Activated B cell treated with CpG ODN at 0.5 μM for 24 hours (primary cell): ENCODE measurements at regions not wholly inside any gene's neighbourhood (a gene's known extent, or its start where the extent isn't known, plus 50 kb on each side); places are given as distances from the start of the nearest gene placed in this dataset.

Source experiments
- ATAC-seq: fragments of 200-7000 bp; cut with Tn5 transposase; one replicate; pipeline ENCODE4 v1.10.0; 2021; ENCODE audit warnings: low read depth, mild to moderate bottlenecking, moderate library complexity
- CTCF ChIA-PET: fragments of 350-600 bp; sonication (Branson Sonifier 250); formaldehyde crosslinking; loops from one replicate; lab custom pipeline; 2021; ENCODE audit warnings: antibody characterized with exemption; lab: Charles Lee
- POLR2A ChIA-PET: fragments of 350-600 bp; sonication (Branson Sonifier 250); formaldehyde crosslinking; loops from one replicate; lab custom pipeline; 2021; ENCODE audit warnings: antibody characterized with exemption; lab: Charles Lee
- DNase-seq: peaks from one replicate; pipeline ENCODE4 v3.0.0; 2022
- H3K27ac Mint-ChIP-seq: one replicate; pipeline ENCODE4 v1.8.0; 2020; ENCODE audit warnings: mixed read lengths
- H3K27me3 Mint-ChIP-seq: one replicate; pipeline ENCODE4 v1.8.0; 2021; ENCODE audit warnings: mixed read lengths
- H3K36me3 Mint-ChIP-seq: one replicate; pipeline ENCODE4 v1.8.0; 2021; ENCODE audit warnings: low read depth, mixed read lengths
- H3K4me1 Mint-ChIP-seq: one replicate; pipeline ENCODE4 v1.8.0; 2021; ENCODE audit warnings: mixed read lengths
- H3K4me3 Mint-ChIP-seq: one replicate; pipeline ENCODE4 v1.8.0; 2020; ENCODE audit warnings: mild to moderate bottlenecking, mixed read lengths
- H3K9me3 Mint-ChIP-seq: one replicate; pipeline ENCODE4 v1.8.0; 2020; ENCODE audit warnings: mixed read lengths
- CTCF ChIP-seq: fragments of 200-600 bp; IDR thresholded peaks from one replicate; pipeline ENCODE4 v1.8.0; 2022; ENCODE audit warnings: antibody characterized with exemption, mild to moderate bottlenecking
- intact Hi-C: fragments of 100-400 bp; cut with micrococcal nuclease; formaldehyde crosslinking; loops from one replicate; pipeline ENCODE4 v1.15.1; 2024

- peaks cover 9% of the 10 kb centered on the region for H3K27me3 Mint-ChIP-seq
- ATAC-seq = peak; percentile 65
- no peak for DNase-seq
- CTCF ChIA-PET = interaction anchor here (0.7 to 3.1 kb wide), 27 partner anchors 8 to 878 kb away, joined by 3 to 62 read pairs (median 4); partner anchors contain the start of gene DNAH7
- TF ChIP-seq CTCF = no peak
- H3K4me3 Mint-ChIP-seq = no peak overlapping the region
- H3K9me3 Mint-ChIP-seq = no peaks in the 10 kb centered on the region
- H3K27ac Mint-ChIP-seq = no peak overlapping the region
- no peaks in the 10 kb centered on the region for H3K4me1 Mint-ChIP-seq
- H3K36me3 Mint-ChIP-seq = no peaks in the 10 kb centered on the region
- intact Hi-C loops = loop anchor here (1.0 to 5.0 kb wide), 4 partner anchors 155 to 791 kb away; no protein-coding TSS in a partner anchor
- POLR2A ChIA-PET = interaction anchor here (1.0 kb wide), 1 partner anchor 376 kb away, joined by 3 read pairs; no protein-coding TSS in a partner anchor
Observed at GRCh38 chr2:196453613-196454047, 185.9 kb upstream of the CCDC150 start.

- no peak for ATAC-seq
- H3K9me3 Mint-ChIP-seq = no peaks in the 10 kb centered on the region
- intact Hi-C loops = loop anchor here (5.0 kb wide), 1 partner anchor 792 kb away; no protein-coding TSS in a partner anchor
- H3K36me3 Mint-ChIP-seq = no peaks in the 10 kb centered on the region
- H3K4me3 Mint-ChIP-seq = no peak overlapping the region
- ChIA-PET CTCF (interaction anchor here (0.8 to 3.1 kb wide), 13 partner anchors 11 to 388 kb away, joined by 3 to 62 read pairs (median 6); partner anchors contain the start of gene DNAH7), POLR2A (no interaction called here)
- no peak for TF ChIP-seq CTCF
- DNase-seq = no peak
- no peak overlapping the region for H3K27ac Mint-ChIP-seq
- H3K4me1 Mint-ChIP-seq = peaks cover 5% of the 10 kb centered on the region
- H3K27me3 Mint-ChIP-seq = peaks cover 15% of the 10 kb centered on the region
Observed at GRCh38 chr2:196454492-196454891, 185.0 kb upstream of the CCDC150 start.

GRCh38 chr2:196459539-196459938 lies 180.0 kb upstream of the CCDC150 start:
- DNase-seq = no peak
- no peaks in the 10 kb centered on the region for H3K36me3 Mint-ChIP-seq
- ChIA-PET POLR2A (no interaction called here), CTCF (interaction anchor here (0.6 kb wide), 1 partner anchor 9 kb away, joined by 4 read pairs; no protein-coding TSS in a partner anchor)
- peaks cover 17% of the 10 kb centered on the region for H3K4me1 Mint-ChIP-seq
- TF ChIP-seq CTCF = no peak
- no peak overlapping the region for H3K27ac Mint-ChIP-seq
- peaks cover 8% of the 10 kb centered on the region for H3K9me3 Mint-ChIP-seq
- H3K27me3 Mint-ChIP-seq = peaks cover 32% of the 10 kb centered on the region
- ATAC-seq = no peak
- intact Hi-C loops = no loop called here
- no peak overlapping the region for H3K4me3 Mint-ChIP-seq

GRCh38 chr2:196463706-196464105 lies 175.8 kb upstream of the CCDC150 start:
- intact Hi-C loops = no loop called here
- peaks cover 8% of the 10 kb centered on the region for H3K9me3 Mint-ChIP-seq
- no peak for TF ChIP-seq CTCF
- ChIA-PET POLR2A (no interaction called here), CTCF (no interaction called here)
- peaks cover 17% of the 10 kb centered on the region for H3K4me1 Mint-ChIP-seq
- peak overlapping the region; percentile 37 for H3K4me3 Mint-ChIP-seq
- peaks cover 31% of the 10 kb centered on the region for H3K27me3 Mint-ChIP-seq
- DNase-seq (no peak), ATAC-seq (no peak)
- H3K27ac Mint-ChIP-seq = no peak overlapping the region
- no peaks in the 10 kb centered on the region for H3K36me3 Mint-ChIP-seq

GRCh38 chr2:196464311-196464710 lies 175.2 kb upstream of the CCDC150 start:
- H3K4me1 Mint-ChIP-seq = peaks cover 14% of the 10 kb centered on the region
- DNase-seq (no peak), ATAC-seq (no peak)
- H3K36me3 Mint-ChIP-seq = no peaks in the 10 kb centered on the region
- ChIA-PET CTCF (interaction anchor here (1.8 kb wide), 1 partner anchor 10 kb away, joined by 6 read pairs; no protein-coding TSS in a partner anchor), POLR2A (no interaction called here)
- H3K9me3 Mint-ChIP-seq = peaks cover 8% of the 10 kb centered on the region
- H3K27me3 Mint-ChIP-seq = peaks cover 29% of the 10 kb centered on the region
- TF ChIP-seq CTCF = no peak
- no peak overlapping the region for H3K4me3 Mint-ChIP-seq
- intact Hi-C loops = no loop called here
- no peak overlapping the region for H3K27ac Mint-ChIP-seq
